ENCODE measurements at regions not wholly inside any gene's neighbourhood (a gene's known extent, or its start where the extent isn't known, plus 50 kb on each side); places are given as distances from the start of the nearest gene placed in this dataset.

GRCh38 chr1:22341791-22342605 is 109.7 kb upstream of the ZBTB40 start:
- Histone ChIP-seq H3K27ac (ENCODE audit: insufficient read depth, low read depth, low read length) (no peak overlapping the region), H3K4me1 (ENCODE audit: control insufficient read depth, extremely low read depth, insufficient read depth, low read length) (no peaks in the 10 kb centered on the region), H3K36me3 (ENCODE audit: control insufficient read depth in 2 of 2, extremely low read depth in 1 of 2, insufficient read depth in 2 of 2, low read length in 2 of 2) (no peaks in the 10 kb centered on the region), H4K20me1 (replicated peaks; ENCODE audit: control insufficient read depth, extremely low read depth, insufficient read depth, low read length) (no peaks in the 10 kb centered on the region), H3K9me1 (replicated peaks; ENCODE audit: control insufficient read depth, extremely low read depth, insufficient read depth, low read length) (no peaks in the 10 kb centered on the region), H3K9ac (replicated peaks; ENCODE audit: extremely low read depth, insufficient read depth, low read length) (no peak overlapping the region), H3K4me2 (ENCODE audit: insufficient read depth, low read length) (no peak overlapping the region), H3K9me3 (replicated peaks; ENCODE audit: control insufficient read depth, insufficient read depth, low read length) (no peaks in the 10 kb centered on the region), H3K27me3 (ENCODE audit: control insufficient read depth in 2 of 2, insufficient read depth in 2 of 2, low read length in 2 of 2) (peaks cover 6 to 17% of the 10 kb centered on the region in 2 experiments), H3K79me2 (ENCODE audit: control insufficient read depth, insufficient read depth, low read length) (no peaks in the 10 kb centered on the region), H3K4me3 (replicated peaks in 1 of 3; ENCODE audit: insufficient read depth in 1 of 3, low read depth in 1 of 3, low read length in 3 of 3) (no peak overlapping the region), H2AFZ (ENCODE audit: low read depth, low read length) (peak overlapping the region; percentile 15)
- DNase-seq (ENCODE audit: low read depth, low spot score), result peak; percentile 43
- peak; percentile 64 for FAIRE-seq
- BruUV-seq (replicated peaks), result no TSS peak
- ChIA-PET POLR2A (no interaction called here), CTCF (no interaction called here)
- intact Hi-C loops (cut with micrococcal nuclease), result no loop called here
- dilution Hi-C loops (cut with MboI; ENCODE audit: extremely low pct_ligation_motif_present, low sequenced_read_pairs), result no loop called here
- TF ChIP-seq FOS (IDR thresholded peaks at IDR 0.05; ENCODE audit: borderline replicate concordance, insufficient read depth, low read length) (no peak), JUN (IDR thresholded peaks at IDR 0.05; ENCODE audit: borderline replicate concordance, insufficient read depth, insufficient read length, low read depth) (no peak), POLR2A (IDR thresholded peaks at IDR 0.05; ENCODE audit: low read depth, low read length) (no peak), EZH2 (IDR thresholded peaks at IDR 0.05; ENCODE audit: borderline replicate concordance, low read depth, low read length, severe bottlenecking) (no peak), CTCF (IDR thresholded peaks at IDR 0.05; ENCODE audit: extremely low read depth in 1 of 2, insufficient read depth in 1 of 2, low read depth in 1 of 2, low read length in 2 of 2) (no peak), GATA2 (IDR thresholded peaks at IDR 0.05; ENCODE audit: insufficient read depth, insufficient read length, low read depth, low read length) (no peak), MAX (IDR thresholded peaks at IDR 0.05; ENCODE audit: insufficient read depth, insufficient read length) (no peak), MYC (IDR thresholded peaks at IDR 0.05; ENCODE audit: low read depth, low read length) (no peak), POLR2AphosphoS5 (IDR thresholded peaks at IDR 0.05; ENCODE audit: insufficient read depth, low read depth, low read length) (no peak)

All from endothelial cell of umbilical vein (primary cell).